Testis (tissue), 2 donors: ENCODE measurements at regions not wholly inside any gene's neighbourhood (a gene's known extent, or its start where the extent isn't known, plus 50 kb on each side); places are given as distances from the start of the nearest gene placed in this dataset.

Experiments
- DNase-seq: peaks from one replicate; pipeline ENCODE4 v3.0.0-alpha.2; 2019
- H3K27ac ChIP-seq, 2 donors: fragments of 200-600 bp; sonication (generic); one replicate each; pipeline ENCODE4 v1.5.1; 2019
- H3K27me3 ChIP-seq: fragments of 200-600 bp; sonication (generic); one replicate; pipeline ENCODE4 v1.5.1; 2019
- H3K36me3 ChIP-seq: fragments of 200-600 bp; sonication (generic); one replicate; pipeline ENCODE4 v1.5.1; 2017; ENCODE audit warnings: low read depth; ENCODE audit errors: missing control alignments
- H3K4me1 ChIP-seq: fragments of 200-600 bp; sonication (generic); one replicate; pipeline ENCODE4 v1.5.1; 2019
- H3K4me3 ChIP-seq, 2 donors: fragments of 200-600 bp; sonication (generic); one replicate each; pipeline ENCODE4 v1.5.1; 2017 to 2019
- H3K9me3 ChIP-seq: fragments of 200-600 bp; sonication (generic); one replicate; pipeline ENCODE4 v1.5.1; 2017
- POLR2A ChIP-seq: fragments of 450-650 bp; IDR thresholded peaks from one replicate; pipeline ENCODE4 v1.6.1; 2017; ENCODE audit warnings: antibody characterized with exemption, mild to moderate bottlenecking, moderate library complexity
- WGBS, 2 donors: methylation state at CpG; one replicate each; pipeline ENCODE4 v1.1.5; 2018; 5-methylcytosine and 5-hydroxymethylcytosine counted together
- intact Hi-C: fragments of 100-400 bp; cut with DNase I; formaldehyde crosslinking; loops from one replicate; pipeline ENCODE4 v1.15.1; 2023; ENCODE audit warnings: low total_unique reads
- TF ChIP-seq, protein P1 (sequence below), 3 experiments: fragments of 450-650 bp in 2 of 3; fragments of 200-600 bp in 1 of 3; sonication (generic) in 1 of 3; IDR thresholded peaks; one replicate each; pipeline ENCODE4 v1.5.1; 2016 to 2019; ENCODE audit warnings: antibody characterized with exemption in 3 of 3, mild to moderate bottlenecking in 2 of 3, moderate library complexity in 1 of 3

DNA sequence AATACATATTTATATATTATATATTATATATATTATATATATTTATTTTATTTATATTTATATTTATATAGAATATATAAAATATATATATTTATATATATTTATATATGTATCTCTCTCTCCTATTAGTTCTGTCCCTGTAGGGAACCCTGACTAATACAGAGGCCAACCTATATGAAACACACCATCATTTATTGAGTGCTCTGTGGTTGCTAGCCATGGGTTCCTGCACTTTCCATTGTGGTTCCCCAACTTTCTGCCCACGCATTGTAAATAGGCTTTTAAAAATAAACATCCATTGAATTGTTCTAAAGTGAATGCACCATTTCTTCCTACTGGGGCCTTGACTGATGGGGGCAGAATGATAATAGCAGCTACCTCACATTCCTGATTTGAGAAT is 93.8 kb upstream of the SESN3 start:
- TF ChIP-seq, protein P1, sequence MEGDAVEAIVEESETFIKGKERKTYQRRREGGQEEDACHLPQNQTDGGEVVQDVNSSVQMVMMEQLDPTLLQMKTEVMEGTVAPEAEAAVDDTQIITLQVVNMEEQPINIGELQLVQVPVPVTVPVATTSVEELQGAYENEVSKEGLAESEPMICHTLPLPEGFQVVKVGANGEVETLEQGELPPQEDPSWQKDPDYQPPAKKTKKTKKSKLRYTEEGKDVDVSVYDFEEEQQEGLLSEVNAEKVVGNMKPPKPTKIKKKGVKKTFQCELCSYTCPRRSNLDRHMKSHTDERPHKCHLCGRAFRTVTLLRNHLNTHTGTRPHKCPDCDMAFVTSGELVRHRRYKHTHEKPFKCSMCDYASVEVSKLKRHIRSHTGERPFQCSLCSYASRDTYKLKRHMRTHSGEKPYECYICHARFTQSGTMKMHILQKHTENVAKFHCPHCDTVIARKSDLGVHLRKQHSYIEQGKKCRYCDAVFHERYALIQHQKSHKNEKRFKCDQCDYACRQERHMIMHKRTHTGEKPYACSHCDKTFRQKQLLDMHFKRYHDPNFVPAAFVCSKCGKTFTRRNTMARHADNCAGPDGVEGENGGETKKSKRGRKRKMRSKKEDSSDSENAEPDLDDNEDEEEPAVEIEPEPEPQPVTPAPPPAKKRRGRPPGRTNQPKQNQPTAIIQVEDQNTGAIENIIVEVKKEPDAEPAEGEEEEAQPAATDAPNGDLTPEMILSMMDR (IDR thresholded peaks at IDR 0.05), result no peak
- TF ChIP-seq POLR2A, result no peak
- Histone ChIP-seq H3K36me3 (no peaks in the 10 kb centered on the region), H3K9me3 (no peaks in the 10 kb centered on the region), H3K27ac (no peak overlapping the region), H3K4me3 (no peak overlapping the region), H3K4me1 (peaks cover 3% of the 10 kb centered on the region), H3K27me3 (no peaks in the 10 kb centered on the region)
- no peak for DNase-seq
- WGBS, 2 donors, result 67 to 79% methylated on average over 1 of the region's 1 CpG
- intact Hi-C loops, result no loop called here

DNA sequence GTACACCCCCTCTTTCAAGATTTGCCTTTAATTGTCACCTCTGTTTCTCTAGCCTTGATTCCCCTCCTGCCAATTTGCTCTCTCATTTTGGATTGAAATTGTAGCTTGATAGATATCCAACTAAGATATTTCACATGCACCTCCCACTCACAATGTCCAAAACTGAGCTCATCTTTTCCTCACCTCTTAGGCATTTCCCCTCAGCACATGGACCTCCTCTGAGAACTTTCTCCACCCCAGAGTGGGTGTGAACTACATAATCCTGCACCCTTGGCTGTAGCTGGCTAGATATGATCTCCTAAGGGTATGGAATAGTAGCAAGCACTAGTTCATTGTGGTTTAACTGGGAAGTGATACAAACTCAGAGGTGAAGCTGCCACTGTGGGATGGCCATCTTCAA is 91.5 kb upstream of the SESN3 start:
- Histone ChIP-seq H3K27ac (no peak overlapping the region), H3K4me1 (peaks cover 17% of the 10 kb centered on the region), H3K36me3 (no peaks in the 10 kb centered on the region), H3K27me3 (no peaks in the 10 kb centered on the region), H3K4me3 (no peak overlapping the region), H3K9me3 (no peaks in the 10 kb centered on the region)
- DNase-seq, result no peak
- TF ChIP-seq, protein P1 (IDR thresholded peaks at IDR 0.05), result no peak
- TF ChIP-seq POLR2A, result no peak
- intact Hi-C loops, result no loop called here

DNA sequence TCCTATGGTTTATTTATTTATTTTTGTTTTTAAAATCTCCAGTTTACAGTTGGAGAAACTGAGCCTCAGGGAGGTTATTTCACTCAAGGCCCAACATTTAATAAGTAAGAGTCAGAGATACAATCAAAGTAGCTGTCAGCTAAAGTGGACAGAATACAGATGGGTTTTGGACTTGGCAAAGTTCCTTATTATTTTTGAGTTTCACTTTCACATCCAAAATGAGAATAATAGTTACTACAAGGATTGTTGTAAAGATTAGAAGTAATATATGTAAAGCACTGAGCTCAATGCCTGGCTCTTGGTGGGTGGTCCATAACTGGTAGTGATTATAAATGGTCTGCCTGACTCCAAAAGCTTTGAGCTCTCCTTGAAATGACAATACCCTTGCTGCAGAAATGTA is 87.5 kb upstream of the SESN3 start:
- intact Hi-C loops, result no loop called here
- no peak for TF ChIP-seq POLR2A
- TF ChIP-seq, protein P1 (IDR thresholded peaks at IDR 0.05), result no peak
- Histone ChIP-seq H3K4me3 (no peak overlapping the region), H3K27me3 (no peaks in the 10 kb centered on the region), H3K27ac (no peak overlapping the region), H3K36me3 (no peaks in the 10 kb centered on the region), H3K4me1 (peaks cover 14% of the 10 kb centered on the region), H3K9me3 (no peaks in the 10 kb centered on the region)
- DNase-seq, result no peak

DNA sequence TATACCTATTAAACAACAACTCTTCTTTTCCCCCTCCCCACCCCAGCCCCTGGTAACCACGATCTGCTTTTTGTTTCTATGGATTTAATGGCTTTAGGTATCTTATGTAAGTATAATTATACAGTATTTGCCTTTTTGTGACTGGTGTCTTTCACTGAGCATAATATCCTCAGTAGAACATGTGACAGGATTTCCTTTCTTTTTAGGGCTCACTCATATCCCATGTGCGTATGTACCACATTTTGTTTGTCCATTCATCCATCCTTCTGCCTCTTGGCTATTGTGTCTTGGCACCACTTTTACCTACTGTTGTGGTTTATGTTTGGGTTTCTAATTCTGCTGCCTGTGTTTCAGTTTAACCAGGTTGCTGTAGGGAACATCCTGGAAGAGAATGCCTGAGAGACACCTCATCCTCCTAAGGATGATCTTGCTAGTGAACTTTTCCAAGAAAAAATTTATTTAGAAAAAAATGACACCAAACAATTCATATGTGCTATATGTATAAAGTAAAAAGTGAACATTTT is 77.6 kb upstream of the SESN3 start:
- no peaks in the 10 kb centered on the region for H3K9me3 ChIP-seq
- H3K36me3 ChIP-seq, result no peaks in the 10 kb centered on the region
- intact Hi-C loops, result no loop called here
- no peak for TF ChIP-seq POLR2A
- TF ChIP-seq, protein P1 (IDR thresholded peaks at IDR 0.05), result no peak
- no peak overlapping the region for H3K27ac ChIP-seq
- 89 to 92% methylated on average over 2 of the region's 2 CpGs for WGBS, 2 donors
- DNase-seq, result no peak
- H3K4me3 ChIP-seq, result no peak overlapping the region
- H3K27me3 ChIP-seq, result no peaks in the 10 kb centered on the region
- H3K4me1 ChIP-seq, result no peaks in the 10 kb centered on the region

DNA sequence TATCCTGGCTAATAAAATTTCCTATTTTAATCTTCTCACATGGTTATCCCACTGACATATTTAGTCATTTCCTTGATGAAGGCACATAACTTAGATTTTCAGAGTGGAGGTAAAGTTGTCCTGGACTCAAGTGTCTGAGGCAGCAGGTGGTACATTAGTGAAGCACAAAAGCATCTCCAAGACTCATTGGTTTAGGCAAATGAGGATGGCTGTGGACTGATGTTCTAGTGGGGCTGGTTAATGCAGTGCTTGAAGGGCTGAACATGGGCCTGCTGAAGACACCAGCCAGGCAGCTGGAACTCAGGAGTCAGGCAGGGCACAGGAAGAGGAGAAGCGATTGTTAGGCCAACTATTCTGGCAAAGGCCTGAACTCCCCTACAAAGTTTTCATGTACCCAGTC is 76.3 kb upstream of the SESN3 start:
- TF ChIP-seq, protein P1 (IDR thresholded peaks at IDR 0.05), result no peak
- TF ChIP-seq POLR2A, result no peak
- whole genome bisulfite sequencing, 2 donors, result 87 to 95% methylated on average over 1 of the region's 1 CpG
- intact Hi-C loops, result no loop called here

More for the DNA sequence above, 76.3 kb upstream of the SESN3 start:
- no peaks in the 10 kb centered on the region for H3K4me1 ChIP-seq
- no peak overlapping the region for H3K4me3 ChIP-seq
- no peaks in the 10 kb centered on the region for H3K27me3 ChIP-seq
- no peaks in the 10 kb centered on the region for H3K36me3 ChIP-seq
- H3K9me3 ChIP-seq, result no peaks in the 10 kb centered on the region
- DNase-seq, result no peak
- no peak overlapping the region for H3K27ac ChIP-seq
